ENCODE measurements at regions not wholly inside any gene's neighbourhood (a gene's known extent, or its start where the extent isn't known, plus 50 kb on each side); places are given as distances from the start of the nearest gene placed in this dataset.

DNA sequence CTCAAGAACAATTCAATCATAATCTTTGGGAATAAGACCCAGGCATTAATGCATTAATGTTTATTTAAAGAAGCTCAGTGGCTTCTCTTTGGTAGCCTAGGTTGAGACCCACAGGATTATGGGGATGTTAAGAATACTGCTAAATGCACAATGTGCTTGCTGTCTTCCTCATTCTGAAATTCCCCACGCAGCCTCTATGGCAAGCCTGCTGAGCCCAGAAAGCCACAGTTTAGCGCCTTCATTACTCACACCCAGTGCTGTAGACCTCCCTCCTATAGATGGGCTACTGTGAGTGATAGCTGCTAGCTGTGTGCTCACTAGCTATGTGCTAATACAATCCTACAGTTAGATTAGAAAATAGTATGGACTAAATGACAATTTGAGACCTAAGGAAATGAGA, 90.6 kb downstream of the TNFSF13B start:
- TF ChIP-seq, protein P1, sequence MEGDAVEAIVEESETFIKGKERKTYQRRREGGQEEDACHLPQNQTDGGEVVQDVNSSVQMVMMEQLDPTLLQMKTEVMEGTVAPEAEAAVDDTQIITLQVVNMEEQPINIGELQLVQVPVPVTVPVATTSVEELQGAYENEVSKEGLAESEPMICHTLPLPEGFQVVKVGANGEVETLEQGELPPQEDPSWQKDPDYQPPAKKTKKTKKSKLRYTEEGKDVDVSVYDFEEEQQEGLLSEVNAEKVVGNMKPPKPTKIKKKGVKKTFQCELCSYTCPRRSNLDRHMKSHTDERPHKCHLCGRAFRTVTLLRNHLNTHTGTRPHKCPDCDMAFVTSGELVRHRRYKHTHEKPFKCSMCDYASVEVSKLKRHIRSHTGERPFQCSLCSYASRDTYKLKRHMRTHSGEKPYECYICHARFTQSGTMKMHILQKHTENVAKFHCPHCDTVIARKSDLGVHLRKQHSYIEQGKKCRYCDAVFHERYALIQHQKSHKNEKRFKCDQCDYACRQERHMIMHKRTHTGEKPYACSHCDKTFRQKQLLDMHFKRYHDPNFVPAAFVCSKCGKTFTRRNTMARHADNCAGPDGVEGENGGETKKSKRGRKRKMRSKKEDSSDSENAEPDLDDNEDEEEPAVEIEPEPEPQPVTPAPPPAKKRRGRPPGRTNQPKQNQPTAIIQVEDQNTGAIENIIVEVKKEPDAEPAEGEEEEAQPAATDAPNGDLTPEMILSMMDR (IDR thresholded peaks at IDR 0.05; ENCODE audit: insufficient read depth, low read depth, low read length, missing control alignments): no peak
- DNase-seq (ENCODE audit: low read depth): no peak

GRCh38 chr13:108361769-108362168, 92.3 kb downstream of the TNFSF13B start:
- no peak for DNase-seq (ENCODE audit: low read depth)
- TF ChIP-seq, protein P1 (IDR thresholded peaks at IDR 0.05; ENCODE audit: insufficient read depth, low read depth, low read length, missing control alignments): no peak
- H3K4me3 ChIP-seq (ENCODE audit: low read length): no peak overlapping the region

More for the DNA sequence above, 90.6 kb downstream of the TNFSF13B start:
- no peak overlapping the region for H3K4me3 ChIP-seq (ENCODE audit: low read length)

DNA sequence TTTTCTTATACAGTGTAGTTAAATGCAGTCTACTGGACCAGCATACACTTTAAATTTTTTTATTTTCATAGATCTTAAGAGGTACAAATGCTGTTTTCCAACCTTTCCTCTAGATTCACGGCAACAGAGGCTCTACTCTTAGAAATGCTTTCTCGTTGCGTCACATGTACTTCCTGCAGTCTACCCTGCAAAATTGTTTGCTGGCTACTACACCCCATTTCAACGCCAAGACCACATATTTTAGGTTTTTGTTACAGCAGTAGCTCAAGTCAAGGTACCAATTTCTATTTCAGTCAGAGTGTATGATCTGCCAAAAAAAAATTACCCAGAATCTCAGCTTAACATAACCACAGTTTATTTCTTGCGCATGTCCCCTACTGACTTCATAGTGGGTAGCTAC, 94.1 kb downstream of the TNFSF13B start:
- DNase-seq (ENCODE audit: low read depth): no peak
- TF ChIP-seq, protein P1 (IDR thresholded peaks at IDR 0.05; ENCODE audit: insufficient read depth, low read depth, low read length, missing control alignments): no peak
- H3K4me3 ChIP-seq (ENCODE audit: low read length): no peak overlapping the region

DNA sequence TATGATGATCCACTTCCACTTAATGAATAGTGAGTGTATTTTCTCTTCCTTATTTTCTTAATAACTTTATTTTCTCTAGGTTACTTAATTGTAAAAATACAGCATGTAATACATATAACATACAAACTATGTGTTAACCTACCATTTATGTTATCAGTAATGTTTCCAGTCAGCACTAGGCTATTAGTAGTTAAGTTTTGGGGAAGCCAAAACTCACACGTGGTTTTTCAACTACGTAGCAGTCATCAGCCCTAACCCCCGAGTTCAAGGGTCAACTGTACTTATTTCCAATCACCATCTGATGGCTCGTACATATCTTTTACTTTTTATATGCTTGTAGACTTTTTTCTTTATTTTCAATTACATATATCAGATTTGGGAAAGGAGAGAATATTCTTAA, 95.7 kb downstream of the TNFSF13B start:
- H3K4me3 ChIP-seq (ENCODE audit: low read length): no peak overlapping the region
- no peak for DNase-seq (ENCODE audit: low read depth)
- TF ChIP-seq, protein P1 (IDR thresholded peaks at IDR 0.05; ENCODE audit: insufficient read depth, low read depth, low read length, missing control alignments): no peak

GRCh38 chr13:108368250-108368905, 98.9 kb downstream of the TNFSF13B start:
- TF ChIP-seq, protein P1 (IDR thresholded peaks at IDR 0.05; ENCODE audit: insufficient read depth, low read depth, low read length, missing control alignments): no peak
- DNase-seq (ENCODE audit: low read depth): no peak
- H3K4me3 ChIP-seq (ENCODE audit: low read length): no peak overlapping the region

DNA sequence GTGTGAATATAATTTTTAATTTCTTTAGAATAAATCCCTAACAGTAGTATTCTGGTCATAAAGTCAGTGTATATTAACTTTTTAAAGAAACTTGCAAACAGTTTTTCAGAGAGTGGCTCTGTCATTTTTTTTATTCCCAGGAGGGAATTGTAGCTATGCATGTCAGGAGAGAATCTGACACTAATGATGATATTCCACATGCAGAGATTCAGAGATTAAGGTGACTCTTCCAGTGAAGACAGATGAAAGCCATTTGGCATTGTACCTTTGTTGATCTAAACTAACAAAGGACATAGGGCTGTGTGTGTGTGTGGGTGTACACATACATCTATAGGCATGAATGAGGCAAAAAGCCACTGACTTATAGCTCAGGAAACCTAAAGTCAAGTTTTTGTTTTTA, 99.9 kb downstream of the TNFSF13B start:
- H3K4me3 ChIP-seq (ENCODE audit: low read length): no peak overlapping the region
- TF ChIP-seq, protein P1 (IDR thresholded peaks at IDR 0.05; ENCODE audit: insufficient read depth, low read depth, low read length, missing control alignments): no peak
- no peak for DNase-seq (ENCODE audit: low read depth)

DNA sequence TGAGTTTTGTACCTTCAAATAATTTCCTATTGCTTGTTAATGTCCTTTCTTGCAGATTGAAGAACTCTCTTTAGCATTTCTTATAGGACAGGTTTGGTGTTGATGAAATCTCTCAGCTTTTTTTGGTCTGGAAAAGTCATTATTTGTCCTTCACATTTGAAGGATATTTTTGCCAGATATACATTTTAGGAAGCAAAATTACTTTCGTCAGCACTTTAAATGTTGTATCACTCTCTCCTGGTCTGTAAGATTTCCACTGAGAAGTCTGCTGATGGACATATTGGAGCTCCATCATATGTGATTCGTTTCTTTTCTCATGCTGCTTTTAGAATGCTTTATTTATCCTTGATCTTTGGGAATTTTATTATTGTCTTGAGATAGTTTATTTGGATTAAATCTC, 105.5 kb downstream of the TNFSF13B start:
- TF ChIP-seq, protein P1 (IDR thresholded peaks at IDR 0.05; ENCODE audit: insufficient read depth, low read depth, low read length, missing control alignments): no peak
- no peak overlapping the region for H3K4me3 ChIP-seq (ENCODE audit: low read length)
- no peak for DNase-seq (ENCODE audit: low read depth)
